HCT116 (cell line): ENCODE measurements at regions not wholly inside any gene's neighbourhood (a gene's known extent, or its start where the extent isn't known, plus 50 kb on each side); places are given as distances from the start of the nearest gene placed in this dataset.

Experiments used
- ATAC-seq: fragments of 200-7000 bp; cut with Tn5 transposase; 2 replicates; pipeline ENCODE4 v1.9.1; 2020; ENCODE audit warnings: mild to moderate bottlenecking, moderate library complexity
- BruUV-seq: library from RNA; stranded (reverse); fragments of 400-500 nt; replicated peaks from 2 replicates; lab custom pipeline; 2021; lab: Mats Ljungman, UMichigan
- CTCF ChIA-PET: fragments of 300-600 bp; sonication (Branson Sonifier 250); formaldehyde crosslinking; loops from one replicate; lab custom pipeline; 2021; ENCODE audit warnings: antibody characterized with exemption; lab: Charles Lee
- POLR2A ChIA-PET: fragments of 300-600, 350-600 bp; sonication (Branson Sonifier 250); formaldehyde crosslinking; loops from one replicate; lab custom pipeline; 2021; ENCODE audit warnings: antibody characterized with exemption; lab: Charles Lee
- RAD21 ChIA-PET, 2 experiments: fragments of 300-600 bp; sonication (Branson Sonifier 250); formaldehyde crosslinking; loops; one replicate each; lab custom pipeline; 2023; ENCODE audit warnings: low total read pairs in 2 of 2; ENCODE audit not compliant: uncharacterized antibody in 2 of 2, unreplicated experiment in 2 of 2, low non-redundant PET in 1 of 2; lab: Charles Lee
- DNase-seq: peaks from one replicate; pipeline ENCODE4 v3.0.0-alpha.2; 2010; ENCODE audit warnings: low read depth, low spot score
- H2AFZ ChIP-seq: fragments of 200-600 bp; shearing (Covaris generic), sonication (generic); 2 replicates; pipeline ENCODE4 v1.6.1; 2017; ENCODE audit warnings: low read depth, mixed run types, mixed read lengths, antibody characterized with exemption, low read length; ENCODE audit not compliant: poor library complexity, severe bottlenecking
- H3K27ac ChIP-seq: 2 replicates; pipeline ENCODE4 v1.5.1; 2012; ENCODE audit warnings: low read depth, low read length
- H3K27me3 ChIP-seq: fragments of 200-600 bp; sonication (generic); 2 replicates; pipeline ENCODE4 v1.6.1; 2016; ENCODE audit warnings: mixed run types, low read length, mixed read lengths; ENCODE audit not compliant: insufficient read depth
- H3K36me3 ChIP-seq, 2 experiments: fragments of 200-500 bp in 1 of 2; fragments of 200-600 bp in 1 of 2; sonication (Bioruptor generic) in 1 of 2; sonication (generic) in 1 of 2; 2 replicates each; pipeline versions ENCODE4 v1.5.1 to v1.6.1; 2014 to 2016; ENCODE audit warnings: low read length in 2 of 2, inconsistent platforms in 1 of 2, mixed read lengths in 1 of 2, mixed run types in 1 of 2; ENCODE audit not compliant: insufficient read depth in 2 of 2, control insufficient read depth in 1 of 2
- H3K4me1 ChIP-seq, 2 experiments: fragments of 200-600 bp in 1 of 2; sonication (generic) in 1 of 2; 2 replicates each; pipeline versions ENCODE4 v1.5.1 to v1.6.1; 2012 to 2017; ENCODE audit warnings: low read length in 2 of 2, inconsistent platforms in 1 of 2, mild to moderate bottlenecking in 1 of 2, mixed read lengths in 1 of 2, mixed run types in 1 of 2, moderate library complexity in 1 of 2; ENCODE audit not compliant: insufficient read depth in 2 of 2, control insufficient read depth in 1 of 2
- H3K4me2 ChIP-seq: fragments of 200-600 bp; sonication (generic); 2 replicates; pipeline ENCODE4 v1.6.1; 2017; ENCODE audit warnings: mixed run types, low read length, mixed read lengths
- H3K4me3 ChIP-seq, 2 experiments: fragments of 200-600 bp in 1 of 2; sonication (generic) in 1 of 2; replicated peaks in 1 of 2; 2 replicates each; pipeline ENCODE4 v1.5.1; 2011 to 2016; ENCODE audit warnings: low read length in 2 of 2, control low read depth in 1 of 2, low read depth in 1 of 2, mild to moderate bottlenecking in 1 of 2, mixed read lengths in 1 of 2, mixed run types in 1 of 2
- H3K79me2 ChIP-seq: fragments of 200-600 bp; sonication (generic); 2 replicates; pipeline ENCODE4 v1.6.1; 2017; ENCODE audit warnings: mild to moderate bottlenecking, mixed run types, low read length, moderate library complexity, mixed read lengths; ENCODE audit not compliant: insufficient read depth
- H3K9ac ChIP-seq: fragments of 200-600 bp; sonication (generic); 2 replicates; pipeline ENCODE4 v1.6.1; 2016; ENCODE audit warnings: low read length, mixed read lengths
- H3K9me2 ChIP-seq: fragments of 200-600 bp; sonication (generic), shearing (Covaris generic); 2 replicates; pipeline ENCODE4 v1.6.1; 2017; ENCODE audit warnings: mixed run types, mild to moderate bottlenecking, moderate library complexity; ENCODE audit not compliant: insufficient read depth
- H3K9me3 ChIP-seq, 2 experiments: fragments of 200-500 bp in 1 of 2; fragments of 200-600 bp in 1 of 2; sonication (Bioruptor generic) in 1 of 2; sonication (generic) in 1 of 2; 2 replicates each; pipeline ENCODE4 v1.6.1; 2014 to 2017; ENCODE audit warnings: low read length in 2 of 2, mixed read lengths in 2 of 2, inconsistent platforms in 1 of 2, low read depth in 1 of 2, mild to moderate bottlenecking in 1 of 2, mixed run types in 1 of 2, moderate library complexity in 1 of 2; ENCODE audit not compliant: control insufficient read depth in 1 of 2, insufficient read depth in 1 of 2
- H4K20me1 ChIP-seq: fragments of 200-600 bp; sonication (generic), shearing (Covaris generic); 2 replicates; pipeline ENCODE4 v1.6.1; 2017; ENCODE audit warnings: mixed run types, mild to moderate bottlenecking, moderate library complexity; ENCODE audit not compliant: insufficient read depth
- ATF3 ChIP-seq: IDR thresholded peaks from 2 replicates; pipeline ENCODE4 v1.6.1; 2012
- CBX3 ChIP-seq: IDR thresholded peaks from 2 replicates; pipeline ENCODE4 v1.6.1; 2012; ENCODE audit warnings: low read depth
- CEBPB ChIP-seq: IDR thresholded peaks from 2 replicates; pipeline ENCODE4 v1.6.1; 2012; ENCODE audit warnings: low read depth
- EGR1 ChIP-seq: IDR thresholded peaks from 2 replicates; pipeline ENCODE4 v1.6.1; 2012; ENCODE audit warnings: low read depth
- ELF1 ChIP-seq: IDR thresholded peaks from 2 replicates; pipeline ENCODE4 v1.6.1; 2012; ENCODE audit warnings: low read depth, borderline replicate concordance
- EZH2 ChIP-seq: fragments of 200-600 bp; sonication (generic); IDR thresholded peaks from 2 replicates; pipeline ENCODE4 v1.6.1; 2017; ENCODE audit warnings: antibody characterized with exemption, mixed run types
- EZH2phosphoT487 ChIP-seq: fragments of 200-600 bp; IDR thresholded peaks from 2 replicates; pipeline ENCODE4 v1.6.1; 2018; ENCODE audit warnings: antibody characterized with exemption, borderline replicate concordance
- JUND ChIP-seq: IDR thresholded peaks from 2 replicates; pipeline ENCODE4 v1.6.1; 2012
- RAD21 ChIP-seq: IDR thresholded peaks from 2 replicates; pipeline ENCODE4 v1.6.1; 2012; ENCODE audit warnings: low read depth, mild to moderate bottlenecking
- SIN3A ChIP-seq: IDR thresholded peaks from 2 replicates; pipeline ENCODE4 v1.6.1; 2012; ENCODE audit warnings: low read depth
- SP1 ChIP-seq: IDR thresholded peaks from 2 replicates; pipeline ENCODE4 v1.6.1; 2012; ENCODE audit warnings: low read depth
- SRF ChIP-seq: IDR thresholded peaks from 2 replicates; pipeline ENCODE4 v1.6.1; 2012; ENCODE audit warnings: low read depth
- YY1 ChIP-seq: IDR thresholded peaks from 2 replicates; pipeline ENCODE4 v1.6.1; 2011; ENCODE audit warnings: low read length, low read depth, moderate library complexity, mild to moderate bottlenecking; ENCODE audit not compliant: insufficient replicate concordance; ENCODE audit errors: extremely low read depth
- ZFX ChIP-seq: fragments of 450-650 bp; IDR thresholded peaks from 2 replicates; pipeline ENCODE4 v1.6.1; 2017
- intact Hi-C: fragments of 100-400 bp; cut with micrococcal nuclease; formaldehyde crosslinking; loops from 2 replicates; pipeline ENCODE4 v1.10.0; 2022
- TF ChIP-seq, protein P1 (sequence below): IDR thresholded peaks from 2 replicates; pipeline ENCODE4 v1.6.1; 2011; ENCODE audit warnings: mild to moderate bottlenecking, low read length, moderate library complexity; ENCODE audit not compliant: insufficient replicate concordance; ENCODE audit errors: extremely low read depth
- TF ChIP-seq, protein P2 (sequence below), 3 experiments: fragments of 200-600 bp in 1 of 3; sonication (generic) in 1 of 3; IDR thresholded peaks in 2 of 3; conservative IDR thresholded peaks in 1 of 3; 2 replicates each; pipeline ENCODE4 v1.5.1; 2012 to 2017; ENCODE audit warnings: low read depth in 2 of 3, low read length in 2 of 3, antibody characterized with exemption in 1 of 3, borderline replicate concordance in 1 of 3, control low read depth in 1 of 3, mild to moderate bottlenecking in 1 of 3, mixed read lengths in 1 of 3, mixed run types in 1 of 3, moderate library complexity in 1 of 3; ENCODE audit not compliant: insufficient read depth in 1 of 3
- TF ChIP-seq, protein P3 (sequence below): IDR thresholded peaks from 2 replicates; pipeline ENCODE4 v1.6.1; 2012; ENCODE audit warnings: low read depth

DNA sequence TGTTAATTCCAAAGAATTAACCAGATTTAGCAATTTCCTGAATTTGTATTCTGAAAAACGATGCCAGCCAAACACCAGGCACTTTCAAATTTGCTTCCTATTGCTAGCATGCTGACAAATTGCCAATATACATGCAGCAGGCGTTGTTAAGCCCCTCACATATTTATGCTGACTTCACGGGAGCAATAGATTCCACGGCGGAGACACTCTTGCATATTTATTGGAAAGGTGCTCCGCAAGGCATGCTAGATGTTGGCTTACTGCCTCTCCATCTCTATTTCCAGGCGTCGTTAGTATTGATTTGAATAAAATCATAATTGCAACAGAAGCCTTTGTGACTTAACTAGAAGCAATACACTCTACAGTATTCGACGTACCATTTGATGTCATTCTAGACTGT lies 211.0 kb upstream of the IRX5 start:
- ChIA-PET POLR2A (no interaction called here), CTCF (no interaction called here), RAD21 (no interaction called here)
- no peak overlapping the region for H2AFZ ChIP-seq
- no peak for ATAC-seq
- no TSS peak for BruUV-seq
- intact Hi-C loops, result no loop called here
- no peaks in the 10 kb centered on the region for H3K79me2 ChIP-seq
- no peaks in the 10 kb centered on the region for H3K4me1 ChIP-seq
- no peak overlapping the region for H3K4me3 ChIP-seq
- H3K9me2 ChIP-seq, result no peaks in the 10 kb centered on the region
- H3K9ac ChIP-seq, result no peak overlapping the region
- H4K20me1 ChIP-seq, result no peaks in the 10 kb centered on the region
- H3K27ac ChIP-seq, result no peak overlapping the region
- H3K36me3 ChIP-seq, result no peaks in the 10 kb centered on the region
- TF ChIP-seq ZFX (no peak), EZH2phosphoT487 (no peak), CBX3 (no peak), ELF1 (no peak), SIN3A (no peak), RAD21 (no peak), EZH2 (no peak), EGR1 (no peak), ATF3 (no peak), JUND (no peak), CEBPB (no peak), SP1 (no peak), SRF (no peak), YY1 (no peak)
- TF ChIP-seq, protein P1, sequence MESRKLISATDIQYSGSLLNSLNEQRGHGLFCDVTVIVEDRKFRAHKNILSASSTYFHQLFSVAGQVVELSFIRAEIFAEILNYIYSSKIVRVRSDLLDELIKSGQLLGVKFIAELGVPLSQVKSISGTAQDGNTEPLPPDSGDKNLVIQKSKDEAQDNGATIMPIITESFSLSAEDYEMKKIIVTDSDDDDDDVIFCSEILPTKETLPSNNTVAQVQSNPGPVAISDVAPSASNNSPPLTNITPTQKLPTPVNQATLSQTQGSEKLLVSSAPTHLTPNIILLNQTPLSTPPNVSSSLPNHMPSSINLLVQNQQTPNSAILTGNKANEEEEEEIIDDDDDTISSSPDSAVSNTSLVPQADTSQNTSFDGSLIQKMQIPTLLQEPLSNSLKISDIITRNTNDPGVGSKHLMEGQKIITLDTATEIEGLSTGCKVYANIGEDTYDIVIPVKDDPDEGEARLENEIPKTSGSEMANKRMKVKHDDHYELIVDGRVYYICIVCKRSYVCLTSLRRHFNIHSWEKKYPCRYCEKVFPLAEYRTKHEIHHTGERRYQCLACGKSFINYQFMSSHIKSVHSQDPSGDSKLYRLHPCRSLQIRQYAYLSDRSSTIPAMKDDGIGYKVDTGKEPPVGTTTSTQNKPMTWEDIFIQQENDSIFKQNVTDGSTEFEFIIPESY, result no peak
- TF ChIP-seq, protein P2, sequence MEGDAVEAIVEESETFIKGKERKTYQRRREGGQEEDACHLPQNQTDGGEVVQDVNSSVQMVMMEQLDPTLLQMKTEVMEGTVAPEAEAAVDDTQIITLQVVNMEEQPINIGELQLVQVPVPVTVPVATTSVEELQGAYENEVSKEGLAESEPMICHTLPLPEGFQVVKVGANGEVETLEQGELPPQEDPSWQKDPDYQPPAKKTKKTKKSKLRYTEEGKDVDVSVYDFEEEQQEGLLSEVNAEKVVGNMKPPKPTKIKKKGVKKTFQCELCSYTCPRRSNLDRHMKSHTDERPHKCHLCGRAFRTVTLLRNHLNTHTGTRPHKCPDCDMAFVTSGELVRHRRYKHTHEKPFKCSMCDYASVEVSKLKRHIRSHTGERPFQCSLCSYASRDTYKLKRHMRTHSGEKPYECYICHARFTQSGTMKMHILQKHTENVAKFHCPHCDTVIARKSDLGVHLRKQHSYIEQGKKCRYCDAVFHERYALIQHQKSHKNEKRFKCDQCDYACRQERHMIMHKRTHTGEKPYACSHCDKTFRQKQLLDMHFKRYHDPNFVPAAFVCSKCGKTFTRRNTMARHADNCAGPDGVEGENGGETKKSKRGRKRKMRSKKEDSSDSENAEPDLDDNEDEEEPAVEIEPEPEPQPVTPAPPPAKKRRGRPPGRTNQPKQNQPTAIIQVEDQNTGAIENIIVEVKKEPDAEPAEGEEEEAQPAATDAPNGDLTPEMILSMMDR (IDR thresholded peaks at IDR 0.05 in 2 of 3, conservative IDR thresholded peaks at IDR 0.05 in 1 of 3; ENCODE audit: borderline replicate concordance in 1 of 3, insufficient read depth in 1 of 3, low read depth in 2 of 3, low read length in 2 of 3), result no peak
- TF ChIP-seq, protein P3, sequence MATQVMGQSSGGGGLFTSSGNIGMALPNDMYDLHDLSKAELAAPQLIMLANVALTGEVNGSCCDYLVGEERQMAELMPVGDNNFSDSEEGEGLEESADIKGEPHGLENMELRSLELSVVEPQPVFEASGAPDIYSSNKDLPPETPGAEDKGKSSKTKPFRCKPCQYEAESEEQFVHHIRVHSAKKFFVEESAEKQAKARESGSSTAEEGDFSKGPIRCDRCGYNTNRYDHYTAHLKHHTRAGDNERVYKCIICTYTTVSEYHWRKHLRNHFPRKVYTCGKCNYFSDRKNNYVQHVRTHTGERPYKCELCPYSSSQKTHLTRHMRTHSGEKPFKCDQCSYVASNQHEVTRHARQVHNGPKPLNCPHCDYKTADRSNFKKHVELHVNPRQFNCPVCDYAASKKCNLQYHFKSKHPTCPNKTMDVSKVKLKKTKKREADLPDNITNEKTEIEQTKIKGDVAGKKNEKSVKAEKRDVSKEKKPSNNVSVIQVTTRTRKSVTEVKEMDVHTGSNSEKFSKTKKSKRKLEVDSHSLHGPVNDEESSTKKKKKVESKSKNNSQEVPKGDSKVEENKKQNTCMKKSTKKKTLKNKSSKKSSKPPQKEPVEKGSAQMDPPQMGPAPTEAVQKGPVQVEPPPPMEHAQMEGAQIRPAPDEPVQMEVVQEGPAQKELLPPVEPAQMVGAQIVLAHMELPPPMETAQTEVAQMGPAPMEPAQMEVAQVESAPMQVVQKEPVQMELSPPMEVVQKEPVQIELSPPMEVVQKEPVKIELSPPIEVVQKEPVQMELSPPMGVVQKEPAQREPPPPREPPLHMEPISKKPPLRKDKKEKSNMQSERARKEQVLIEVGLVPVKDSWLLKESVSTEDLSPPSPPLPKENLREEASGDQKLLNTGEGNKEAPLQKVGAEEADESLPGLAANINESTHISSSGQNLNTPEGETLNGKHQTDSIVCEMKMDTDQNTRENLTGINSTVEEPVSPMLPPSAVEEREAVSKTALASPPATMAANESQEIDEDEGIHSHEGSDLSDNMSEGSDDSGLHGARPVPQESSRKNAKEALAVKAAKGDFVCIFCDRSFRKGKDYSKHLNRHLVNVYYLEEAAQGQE, result no peak
- H3K27me3 ChIP-seq, result peaks cover 9% of the 10 kb centered on the region; the same call in 1 of the 2 replicates
- no peak for DNase-seq
- no peak overlapping the region for H3K4me2 ChIP-seq
- no peaks in the 10 kb centered on the region for H3K9me3 ChIP-seq
